Small intestine (tissue), 7 donors: ENCODE measurements at regions not wholly inside any gene's neighbourhood (a gene's known extent, or its start where the extent isn't known, plus 50 kb on each side); places are given as distances from the start of the nearest gene placed in this dataset.

Experiments used
- DNase-seq, 2 donors: peaks; one replicate each; pipeline versions ENCODE4 v3.0.0 to v3.0.0-alpha.2; 2013
- FAIRE-seq: peaks from 2 replicates; lab custom pipeline; 2012; peaks lifted over from hg19 to GRCh38; lab: Jason Lieb, UNC
- H3K27ac ChIP-seq, 3 donors: one replicate each; pipeline ENCODE4 v1.5.1; 2013; ENCODE audit warnings: low read length in 2 of 3, mild to moderate bottlenecking in 2 of 3, control low read depth in 1 of 3, inconsistent platforms in 1 of 3, low read depth in 1 of 3, moderate library complexity in 1 of 3
- H3K27me3 ChIP-seq, 3 donors: one replicate each; pipeline ENCODE4 v1.6.1; 2013; ENCODE audit warnings: low read length in 3 of 3, inconsistent platforms in 1 of 3; ENCODE audit not compliant: control insufficient read depth in 3 of 3, insufficient read depth in 3 of 3
- H3K36me3 ChIP-seq, 3 donors: one replicate each; pipeline ENCODE4 v1.6.1; 2013; ENCODE audit warnings: low read length in 3 of 3, inconsistent platforms in 1 of 3, low read depth in 1 of 3, mild to moderate bottlenecking in 1 of 3, moderate library complexity in 1 of 3; ENCODE audit not compliant: control insufficient read depth in 3 of 3, insufficient read depth in 2 of 3
- H3K4me1 ChIP-seq, 3 donors: one replicate each; pipeline ENCODE4 v1.6.1; 2013; ENCODE audit warnings: low read length in 2 of 3, inconsistent platforms in 1 of 3, low read depth in 1 of 3, mild to moderate bottlenecking in 1 of 3, moderate library complexity in 1 of 3; ENCODE audit not compliant: control insufficient read depth in 3 of 3, insufficient read depth in 2 of 3
- H3K4me3 ChIP-seq, 3 donors: one replicate each; pipeline ENCODE4 v1.5.1; 2013; ENCODE audit warnings: low read length in 3 of 3, control low read depth in 1 of 3, inconsistent platforms in 1 of 3, low read depth in 1 of 3, mild to moderate bottlenecking in 1 of 3, moderate library complexity in 1 of 3
- H3K9me3 ChIP-seq, 2 donors: one replicate each; pipeline ENCODE4 v1.6.1; 2013; ENCODE audit warnings: low read depth in 1 of 2, low read length in 1 of 2; ENCODE audit not compliant: control insufficient read depth in 2 of 2, insufficient read depth in 1 of 2
- WGBS, 3 donors: extraction: QIAGEN DNeasy Blood & Tissue Kit; methylation state at CpG; one replicate each; pipeline ENCODE4 v1.1.7; 2013; 5-methylcytosine and 5-hydroxymethylcytosine counted together
- donor health status: healthy with polysubstance abuse.
- donor health status: control.
- donor health status: control.
- donor health status: Bipolar disorder and iron deficiency.
- donor health status: healthy.

DNA sequence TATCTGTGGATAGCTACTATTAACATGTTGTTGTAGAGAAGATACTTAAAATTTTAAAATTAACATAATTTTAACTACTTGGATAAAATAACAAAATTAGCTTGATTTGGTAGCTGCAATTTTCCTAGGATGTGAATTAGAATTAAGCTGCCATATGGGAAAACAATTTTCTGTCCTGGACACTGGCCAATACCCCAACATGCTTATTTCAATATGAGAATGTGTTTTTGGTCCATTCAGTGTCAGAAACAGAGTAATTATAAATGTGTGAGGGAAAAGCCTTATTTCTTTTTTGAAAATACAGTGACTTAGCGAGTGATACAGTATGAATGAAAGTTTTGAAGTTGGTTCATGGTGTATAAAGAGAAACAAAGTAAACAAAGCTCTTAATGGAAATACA lies 948.3 kb upstream of the GYPC start:
- no peak for FAIRE-seq

DNA sequence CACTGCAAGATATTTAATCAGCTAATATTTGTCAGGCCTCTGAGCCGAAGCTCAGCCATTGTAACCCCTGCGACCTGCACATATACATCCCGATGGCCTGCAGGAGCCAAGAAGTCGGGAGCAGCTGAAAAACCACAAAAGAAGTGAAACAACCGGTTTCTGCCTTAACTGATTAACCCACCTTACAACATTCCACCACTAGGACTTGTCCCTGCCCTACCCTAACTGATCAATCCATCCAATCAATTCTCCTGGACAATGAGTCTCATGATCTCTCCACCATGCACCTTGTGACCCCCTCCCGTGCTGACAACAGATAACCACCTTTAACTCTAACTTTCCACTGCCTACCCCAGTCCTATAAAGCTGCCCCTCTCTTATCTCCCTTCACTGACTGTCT lies 945.4 kb upstream of the GYPC start:
- no peaks in the 10 kb centered on the region for H3K36me3 ChIP-seq
- H3K4me1 ChIP-seq: no peaks in the 10 kb centered on the region
- no peak for FAIRE-seq
- 17 to 41% (median 19%) methylated on average over 6 of the region's 6 CpGs for WGBS, 3 donors
- H3K9me3 ChIP-seq: no peaks in the 10 kb centered on the region
- no peaks in the 10 kb centered on the region for H3K27me3 ChIP-seq
- no peak for DNase-seq
- no peak overlapping the region for H3K4me3 ChIP-seq
- no peak overlapping the region for H3K27ac ChIP-seq

More for the DNA sequence above, 948.3 kb upstream of the GYPC start:
- no peak overlapping the region for H3K27ac ChIP-seq
- no peaks in the 10 kb centered on the region for H3K9me3 ChIP-seq
- no peaks in the 10 kb centered on the region for H3K27me3 ChIP-seq
- 60 to 76% (median 64%) methylated on average over 1 of the region's 1 CpG for WGBS, 3 donors
- H3K4me1 ChIP-seq: no peaks in the 10 kb centered on the region
- H3K36me3 ChIP-seq: no peaks in the 10 kb centered on the region
- DNase-seq: no peak
- H3K4me3 ChIP-seq: no peak overlapping the region

DNA sequence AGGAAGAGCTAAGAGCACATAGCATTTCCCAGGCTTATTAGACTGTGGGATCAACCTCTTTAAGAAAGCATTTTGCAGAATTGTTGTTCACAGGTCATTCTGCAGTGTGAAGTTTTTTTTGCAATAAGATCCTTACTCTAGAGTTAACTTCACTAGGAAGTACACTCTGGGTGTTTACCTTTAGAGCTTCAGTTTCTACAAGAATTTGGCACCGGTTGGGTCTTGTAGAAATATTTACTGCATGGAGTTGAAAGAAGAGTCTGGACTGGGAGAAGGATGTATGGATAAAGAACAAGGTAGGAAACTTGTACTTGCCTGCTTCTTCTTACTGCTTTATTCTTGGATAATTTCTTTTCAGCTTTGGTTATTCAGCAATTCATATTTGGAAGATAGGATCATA lies 944.9 kb upstream of the GYPC start:
- DNase-seq (no peak), FAIRE-seq (no peak)
- Histone ChIP-seq H3K4me3 (no peak overlapping the region), H3K4me1 (no peaks in the 10 kb centered on the region), H3K9me3 (no peaks in the 10 kb centered on the region), H3K27me3 (no peaks in the 10 kb centered on the region), H3K27ac (no peak overlapping the region), H3K36me3 (no peaks in the 10 kb centered on the region)
- WGBS, 3 donors: 25 to 36% (median 28%) methylated on average over 1 of the region's 1 CpG

DNA sequence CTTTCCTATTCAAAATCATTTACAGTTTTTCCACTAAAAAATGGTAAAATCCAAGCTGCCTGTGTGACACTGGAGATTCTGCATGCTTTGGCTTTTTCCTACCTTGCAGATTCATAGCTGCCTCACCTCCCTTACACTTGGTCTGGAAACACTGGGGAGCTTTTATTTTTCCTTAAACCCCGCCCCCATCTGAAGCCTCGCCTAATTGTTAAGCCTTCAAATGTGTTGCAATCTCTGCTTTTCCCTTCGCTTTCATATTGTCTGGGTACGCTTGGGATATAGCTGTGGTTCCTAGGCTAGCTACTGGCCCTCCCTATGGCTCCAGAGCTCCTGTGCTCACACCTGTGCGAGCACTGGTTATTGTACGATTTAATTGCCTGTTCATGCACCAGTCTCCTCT lies 942.4 kb upstream of the GYPC start:
- DNase-seq: no peak
- WGBS, 3 donors: 64 to 85% (median 65%) methylated on average over 6 of the region's 6 CpGs
- FAIRE-seq: no peak

DNA sequence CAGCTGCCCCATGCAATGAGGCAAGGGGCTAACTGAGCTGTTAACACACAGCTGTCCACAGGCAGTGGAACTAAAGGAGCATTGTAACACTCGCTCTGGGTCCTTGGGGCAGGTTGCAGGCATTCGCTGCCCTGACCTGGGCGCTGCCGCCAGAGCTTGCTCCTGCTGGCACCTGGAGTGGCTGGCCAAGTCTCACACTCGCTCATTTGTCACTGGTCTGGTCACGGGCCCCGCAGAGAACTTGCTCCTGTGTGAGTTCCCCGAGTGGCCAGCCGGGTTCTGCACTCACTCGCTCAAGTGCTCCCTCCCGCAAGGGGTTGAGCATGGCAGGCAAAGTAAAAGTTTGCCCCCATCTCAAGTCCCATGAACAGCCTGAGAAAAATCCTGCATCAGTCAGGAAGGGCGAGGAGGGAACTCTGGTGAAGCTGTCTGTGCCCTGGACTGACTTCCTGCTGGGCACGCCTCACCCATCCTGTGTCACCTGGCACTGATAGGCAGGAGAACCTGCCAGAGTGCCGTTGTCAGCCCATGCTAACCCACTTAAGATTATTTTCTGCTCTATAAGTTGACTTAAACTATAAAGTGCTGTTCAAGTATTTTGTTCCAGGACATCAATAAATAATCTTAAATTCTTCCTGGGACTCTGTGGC lies 934.8 kb upstream of the GYPC start:
- Histone ChIP-seq H3K4me3 (no peak overlapping the region), H3K4me1 (no peaks in the 10 kb centered on the region), H3K27me3 (no peaks in the 10 kb centered on the region), H3K9me3 (no peaks in the 10 kb centered on the region), H3K36me3 (no peaks in the 10 kb centered on the region), H3K27ac (no peak overlapping the region)
- DNase-seq: no peak
- WGBS, 3 donors: 77 to 89% (median 81%) methylated on average over 14 of the region's 14 CpGs
- FAIRE-seq: no peak

More for the DNA sequence above, 942.4 kb upstream of the GYPC start:
- no peaks in the 10 kb centered on the region for H3K36me3 ChIP-seq
- no peaks in the 10 kb centered on the region for H3K9me3 ChIP-seq
- H3K4me3 ChIP-seq: no peak overlapping the region
- H3K4me1 ChIP-seq: no peaks in the 10 kb centered on the region
- no peaks in the 10 kb centered on the region for H3K27me3 ChIP-seq
- no peak overlapping the region for H3K27ac ChIP-seq

DNA sequence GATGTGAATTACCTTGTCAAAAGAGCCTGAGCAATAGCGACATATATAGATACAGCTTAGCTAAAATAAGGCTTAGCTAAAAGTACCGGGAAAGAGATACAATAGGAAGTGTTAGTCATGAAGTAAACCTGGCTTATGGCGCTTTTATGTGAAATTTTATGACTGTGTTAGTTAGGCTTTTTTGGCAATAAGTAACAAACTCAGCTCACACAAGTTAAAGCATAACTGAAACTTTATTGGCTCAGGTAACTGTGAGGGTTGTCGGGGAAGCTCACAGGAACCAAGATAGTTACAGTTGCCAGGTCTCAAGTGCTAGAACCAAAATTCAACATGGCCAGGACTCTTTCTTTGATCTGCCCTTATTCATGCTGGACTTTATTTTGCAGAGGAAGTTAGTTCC lies 925.0 kb upstream of the GYPC start:
- 24 to 62% (median 37%) methylated on average over 4 of the region's 4 CpGs for WGBS, 3 donors

DNA sequence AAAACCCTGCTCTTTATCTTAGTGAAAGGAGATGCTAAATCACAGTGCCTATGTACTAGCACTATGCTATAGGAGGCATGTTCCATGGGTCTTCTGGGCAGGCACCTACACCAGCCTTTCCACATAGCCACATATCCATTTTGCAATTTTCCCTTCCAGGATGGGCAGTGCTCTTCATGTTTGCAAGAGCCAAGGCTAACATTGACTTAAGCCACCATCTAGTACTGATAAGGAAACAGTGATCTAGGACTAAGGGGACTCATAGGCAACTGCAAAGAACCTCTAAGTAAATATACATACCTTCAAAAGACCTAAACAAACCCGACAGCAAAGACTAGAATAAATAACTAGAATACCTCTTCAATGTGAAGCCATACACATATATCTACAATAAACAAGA lies 919.7 kb upstream of the GYPC start:
- no peak overlapping the region for H3K4me3 ChIP-seq
- no peak for DNase-seq
- WGBS, 3 donors: 31 to 49% (median 39%) methylated on average over 1 of the region's 1 CpG

More for the DNA sequence above, 925.0 kb upstream of the GYPC start:
- Histone ChIP-seq H3K4me3 (no peak overlapping the region), H3K27me3 (no peaks in the 10 kb centered on the region), H3K9me3 (peaks cover 0 to 7% of the 10 kb centered on the region in 2 donors), H3K36me3 (no peaks in the 10 kb centered on the region), H3K4me1 (no peaks in the 10 kb centered on the region), H3K27ac (no peak overlapping the region)
- FAIRE-seq (no peak), DNase-seq (peak in 1 of 2 donors; percentile 50)

DNA sequence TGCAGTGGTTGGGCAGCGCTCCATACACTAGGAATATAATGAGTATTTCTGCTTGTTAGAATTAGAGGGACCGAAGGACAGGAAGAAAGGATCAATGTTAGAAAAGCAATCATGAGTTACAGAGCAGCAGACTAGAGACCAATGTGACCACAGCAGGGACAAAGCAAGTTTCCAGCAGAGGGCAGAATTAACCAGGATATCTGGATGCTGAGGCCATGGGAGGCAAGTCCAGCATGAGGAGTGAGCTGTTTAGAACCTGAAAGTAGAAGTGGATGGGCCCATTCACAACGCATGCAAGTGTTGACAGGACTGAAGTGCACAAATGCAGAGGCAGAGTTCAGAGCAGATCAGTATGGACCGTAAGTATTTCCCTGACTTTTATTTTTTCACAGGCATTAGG lies 910.4 kb upstream of the GYPC start:
- DNase-seq (peak; percentile 37 to 49), FAIRE-seq (no peak)
- H3K27ac ChIP-seq: no peak overlapping the region
- no peaks in the 10 kb centered on the region for H3K36me3 ChIP-seq
- no peaks in the 10 kb centered on the region for H3K9me3 ChIP-seq
- H3K27me3 ChIP-seq: no peaks in the 10 kb centered on the region
- H3K4me1 ChIP-seq: no peaks in the 10 kb centered on the region
- H3K4me3 ChIP-seq: no peak overlapping the region
- WGBS, 3 donors: 41 to 54% (median 51%) methylated on average over 4 of the region's 4 CpGs

More for the DNA sequence above, 919.7 kb upstream of the GYPC start:
- FAIRE-seq: no peak
- Histone ChIP-seq H3K27ac (no peak overlapping the region), H3K36me3 (no peaks in the 10 kb centered on the region), H3K9me3 (peaks cover 0 to 8% of the 10 kb centered on the region in 2 donors), H3K4me1 (no peaks in the 10 kb centered on the region), H3K27me3 (no peaks in the 10 kb centered on the region)
